ENCODE measurements at regions not wholly inside any gene's neighbourhood (a gene's known extent, or its start where the extent isn't known, plus 50 kb on each side); places are given as distances from the start of the nearest gene placed in this dataset.
A peak's percentile ranks its signal among the peaks of the same experiment; 100 is the strongest.
"Not testable (repeated sequence)": the region's sequence is repeated elsewhere in the genome, so short reads cannot be mapped to it uniquely, and the experiment has no call there.

DNA sequence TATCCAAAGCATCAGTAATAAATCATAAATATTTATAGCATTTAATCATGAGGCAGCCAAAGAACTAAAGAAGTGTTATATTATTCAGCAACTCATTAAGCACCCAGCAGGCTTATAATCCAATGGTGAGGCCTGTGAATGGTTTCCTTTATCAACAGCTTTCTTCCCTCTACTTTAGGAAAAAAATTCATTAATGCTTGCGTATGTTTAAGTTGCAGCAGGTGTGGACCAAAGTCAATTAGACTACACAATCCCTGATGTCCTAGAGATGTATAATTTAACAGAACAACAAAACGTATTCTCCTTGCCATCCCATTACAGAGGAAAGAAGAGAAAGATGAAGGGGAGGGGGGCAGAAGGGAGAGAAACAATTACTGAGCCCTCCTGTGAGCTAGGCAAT lies 87.7 kb upstream of the MAGI3 start:
- TF ChIP-seq, protein P1, sequence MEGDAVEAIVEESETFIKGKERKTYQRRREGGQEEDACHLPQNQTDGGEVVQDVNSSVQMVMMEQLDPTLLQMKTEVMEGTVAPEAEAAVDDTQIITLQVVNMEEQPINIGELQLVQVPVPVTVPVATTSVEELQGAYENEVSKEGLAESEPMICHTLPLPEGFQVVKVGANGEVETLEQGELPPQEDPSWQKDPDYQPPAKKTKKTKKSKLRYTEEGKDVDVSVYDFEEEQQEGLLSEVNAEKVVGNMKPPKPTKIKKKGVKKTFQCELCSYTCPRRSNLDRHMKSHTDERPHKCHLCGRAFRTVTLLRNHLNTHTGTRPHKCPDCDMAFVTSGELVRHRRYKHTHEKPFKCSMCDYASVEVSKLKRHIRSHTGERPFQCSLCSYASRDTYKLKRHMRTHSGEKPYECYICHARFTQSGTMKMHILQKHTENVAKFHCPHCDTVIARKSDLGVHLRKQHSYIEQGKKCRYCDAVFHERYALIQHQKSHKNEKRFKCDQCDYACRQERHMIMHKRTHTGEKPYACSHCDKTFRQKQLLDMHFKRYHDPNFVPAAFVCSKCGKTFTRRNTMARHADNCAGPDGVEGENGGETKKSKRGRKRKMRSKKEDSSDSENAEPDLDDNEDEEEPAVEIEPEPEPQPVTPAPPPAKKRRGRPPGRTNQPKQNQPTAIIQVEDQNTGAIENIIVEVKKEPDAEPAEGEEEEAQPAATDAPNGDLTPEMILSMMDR (IDR thresholded peaks at IDR 0.05; ENCODE audit: insufficient read depth, low read depth, low read length) = no peak
- no peak for DNase-seq (ENCODE audit: low read depth)
- no peak overlapping the region for H3K4me3 ChIP-seq (ENCODE audit: low read depth, low read length)

DNA sequence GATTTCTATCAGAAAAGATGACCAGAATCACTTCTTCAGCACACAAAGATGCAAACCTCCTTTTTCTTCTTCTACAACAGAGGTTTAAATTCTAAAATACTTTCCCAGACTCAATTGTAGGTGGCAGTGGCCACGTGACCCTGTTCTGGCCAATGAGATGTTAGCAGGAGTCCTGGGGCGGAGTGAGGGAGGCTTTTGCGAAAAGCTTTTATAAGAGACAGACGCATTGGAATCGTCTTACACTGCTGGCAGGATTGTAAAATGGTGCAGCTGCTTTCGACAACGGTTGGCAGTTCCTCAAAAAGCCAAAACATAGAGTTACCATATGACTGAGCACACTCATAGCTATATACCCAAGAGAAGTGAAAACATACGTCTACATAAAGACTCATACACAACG lies 87.0 kb upstream of the MAGI3 start:
- DNase-seq (ENCODE audit: low read depth) = no peak
- TF ChIP-seq, protein P1 (IDR thresholded peaks at IDR 0.05; ENCODE audit: insufficient read depth, low read depth, low read length) = no peak
- no peak overlapping the region for H3K4me3 ChIP-seq (ENCODE audit: low read depth, low read length)

DNA sequence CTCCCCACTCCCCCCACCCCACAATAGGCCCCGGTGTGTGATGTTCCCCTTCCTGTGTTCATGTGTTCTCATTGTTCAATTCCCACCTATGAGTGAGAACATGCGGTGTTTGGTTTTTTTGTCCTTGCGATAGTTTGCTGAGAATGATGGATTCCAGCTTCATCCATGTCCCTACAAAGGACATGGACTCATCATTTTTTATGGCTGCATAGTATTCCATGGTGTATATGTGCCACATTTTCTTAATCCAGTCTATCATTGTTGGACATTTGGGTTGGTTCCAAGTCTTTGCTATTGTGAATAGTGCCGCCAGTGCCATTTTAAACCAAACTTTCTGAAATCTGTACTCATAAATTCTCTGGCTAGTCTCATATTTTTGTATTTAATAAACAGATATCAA lies 85.3 kb upstream of the MAGI3 start:
- DNase-seq (ENCODE audit: low read depth); H3K4me3 ChIP-seq (ENCODE audit: low read depth, low read length): not testable (repeated sequence)

DNA sequence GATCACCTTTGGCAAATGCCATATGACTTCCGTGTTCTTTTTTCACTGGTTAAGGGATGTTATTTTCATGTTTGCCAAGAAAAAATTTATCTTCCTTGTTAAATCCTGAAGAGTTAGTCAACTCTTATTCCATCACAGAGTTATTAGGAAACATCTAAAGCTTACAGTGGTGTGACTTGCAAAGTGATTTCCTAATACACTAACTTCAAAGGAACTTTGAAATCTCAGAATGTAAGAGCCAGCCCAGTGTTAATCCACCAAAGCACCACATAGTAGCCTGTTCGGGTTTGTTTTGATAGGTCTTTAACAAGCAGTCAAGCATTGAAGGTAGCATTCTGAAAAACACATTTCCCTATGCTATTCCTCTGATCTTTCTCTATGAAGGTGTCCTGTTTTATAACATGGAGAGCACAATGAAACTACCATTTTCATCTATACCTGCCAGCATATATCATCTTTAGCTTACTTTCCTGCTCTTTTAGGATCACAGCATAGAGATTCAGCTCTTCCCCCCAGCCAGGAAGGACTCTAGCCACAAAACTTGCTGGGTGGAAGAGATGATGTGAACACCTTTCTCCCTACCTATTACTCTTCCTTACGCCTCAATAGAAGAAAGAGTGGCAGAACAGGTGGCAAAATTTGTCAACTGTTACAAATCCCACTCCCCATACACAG lies 82.4 kb upstream of the MAGI3 start:
- TF ChIP-seq, protein P1 (IDR thresholded peaks at IDR 0.05; ENCODE audit: insufficient read depth, low read depth, low read length) = no peak
- DNase-seq (ENCODE audit: low read depth) = peak; percentile 73
- no peak overlapping the region for H3K4me3 ChIP-seq (ENCODE audit: low read depth, low read length)

DNA sequence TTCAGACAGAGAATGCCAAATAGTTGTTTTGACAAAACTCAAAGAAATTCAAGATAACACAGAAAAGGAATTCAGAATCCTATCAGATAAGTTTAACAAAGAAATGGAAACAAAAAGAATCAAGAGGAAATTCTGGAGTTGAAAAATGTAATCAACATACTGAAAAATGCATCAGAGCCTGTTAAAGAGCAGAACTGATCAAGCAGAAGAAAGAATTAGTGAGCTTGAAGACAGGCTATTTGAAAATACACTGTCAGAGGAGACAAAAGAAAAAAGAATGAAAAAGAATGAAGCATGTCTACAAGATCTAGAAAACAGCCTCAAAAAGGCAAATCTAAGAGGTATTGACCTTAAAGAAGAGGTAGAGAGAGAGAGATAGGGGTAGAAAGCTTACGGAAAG lies 77.7 kb upstream of the MAGI3 start:
- not testable (repeated sequence) for H3K4me3 ChIP-seq (ENCODE audit: low read depth, low read length); DNase-seq (ENCODE audit: low read depth)

DNA sequence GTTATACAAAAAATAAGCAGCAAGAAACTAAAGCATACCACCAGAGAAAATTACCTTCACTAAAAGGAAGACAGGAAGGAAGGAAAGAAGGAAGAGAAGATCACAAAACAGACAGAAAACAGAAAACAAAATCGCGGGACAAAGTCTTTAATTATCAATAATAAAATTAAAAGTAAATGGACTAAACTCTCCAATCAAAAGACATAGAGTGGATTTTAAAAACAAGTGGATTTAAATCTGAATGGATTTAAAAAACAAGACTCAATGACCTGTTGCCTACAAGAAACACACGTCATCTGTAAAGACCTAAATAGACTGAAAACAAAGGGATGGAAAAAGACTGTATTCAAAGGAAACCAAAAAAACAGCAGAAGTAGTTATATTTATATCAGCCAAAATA lies 75.7 kb upstream of the MAGI3 start:
- TF ChIP-seq, protein P1 (IDR thresholded peaks at IDR 0.05; ENCODE audit: insufficient read depth, low read depth, low read length) = no peak
- no peak for DNase-seq (ENCODE audit: low read depth)
- no peak overlapping the region for H3K4me3 ChIP-seq (ENCODE audit: low read depth, low read length)

DNA sequence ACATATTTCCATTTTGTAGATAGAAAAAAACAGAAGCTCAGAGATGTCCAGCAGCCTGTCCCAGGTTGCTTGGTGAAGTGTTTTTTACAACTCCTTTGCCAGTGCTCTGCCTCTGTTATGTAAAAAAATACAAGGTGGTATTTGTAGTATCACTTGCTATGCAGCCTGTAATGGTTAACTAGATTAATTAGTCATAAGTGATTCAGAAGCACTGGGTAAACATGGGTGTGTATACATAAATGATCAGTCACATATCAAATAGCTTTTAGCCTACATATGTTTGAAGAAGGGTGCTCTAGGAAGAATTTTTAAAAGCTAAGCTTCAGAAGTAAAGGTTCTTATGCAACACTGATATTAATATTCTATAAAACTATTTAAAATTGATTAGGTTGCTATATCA lies 70.0 kb upstream of the MAGI3 start:
- no peak for DNase-seq (ENCODE audit: low read depth)
- H3K4me3 ChIP-seq (ENCODE audit: low read depth, low read length) = no peak overlapping the region
- TF ChIP-seq, protein P1 (IDR thresholded peaks at IDR 0.05; ENCODE audit: insufficient read depth, low read depth, low read length) = no peak

DNA sequence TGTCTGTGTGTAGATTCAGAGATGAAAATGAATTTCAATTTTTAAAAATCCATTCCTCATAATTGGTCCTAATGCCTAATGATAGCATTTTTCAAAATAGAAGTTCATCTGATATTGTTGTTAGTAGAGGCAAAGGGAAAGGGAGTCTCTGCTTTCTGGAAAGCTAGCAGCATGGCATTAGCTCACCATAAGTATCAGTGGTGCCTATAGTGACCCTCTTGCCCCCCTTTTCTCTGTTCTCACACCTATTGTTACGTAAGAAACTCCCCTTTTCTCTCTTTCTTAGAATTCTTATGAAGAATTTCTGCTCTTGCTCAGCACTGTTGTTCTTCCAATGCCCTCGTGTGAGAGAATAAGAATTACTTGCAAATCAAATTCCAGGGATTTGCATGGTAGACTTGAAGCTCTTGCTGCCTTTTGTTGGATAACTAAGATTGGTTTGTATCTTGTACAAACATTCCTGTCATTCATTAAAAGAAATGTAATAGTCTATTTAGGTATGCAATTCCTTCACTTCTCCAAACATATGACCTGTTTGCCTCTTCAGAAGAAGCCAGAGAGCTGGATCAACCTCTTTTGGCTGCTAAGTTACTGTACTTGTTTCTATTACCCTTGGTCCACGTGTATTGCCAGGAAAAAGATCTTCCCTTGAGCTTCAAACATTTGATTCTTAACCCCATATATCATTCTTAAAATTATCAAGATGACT lies 69.2 kb upstream of the MAGI3 start:
- H3K4me3 ChIP-seq (ENCODE audit: low read depth, low read length) = no peak overlapping the region
- TF ChIP-seq, protein P1 (IDR thresholded peaks at IDR 0.05; ENCODE audit: insufficient read depth, low read depth, low read length) = no peak

More for the DNA sequence above, 69.2 kb upstream of the MAGI3 start:
- peak; percentile 43 for DNase-seq (ENCODE audit: low read depth)
